ENCODE measurements at regions not wholly inside any gene's neighbourhood (a gene's known extent, or its start where the extent isn't known, plus 50 kb on each side); places are given as distances from the start of the nearest gene placed in this dataset.
"Not testable (repeated sequence)": the region's sequence is repeated elsewhere in the genome, so short reads cannot be mapped to it uniquely, and the experiment has no call there.

DNA sequence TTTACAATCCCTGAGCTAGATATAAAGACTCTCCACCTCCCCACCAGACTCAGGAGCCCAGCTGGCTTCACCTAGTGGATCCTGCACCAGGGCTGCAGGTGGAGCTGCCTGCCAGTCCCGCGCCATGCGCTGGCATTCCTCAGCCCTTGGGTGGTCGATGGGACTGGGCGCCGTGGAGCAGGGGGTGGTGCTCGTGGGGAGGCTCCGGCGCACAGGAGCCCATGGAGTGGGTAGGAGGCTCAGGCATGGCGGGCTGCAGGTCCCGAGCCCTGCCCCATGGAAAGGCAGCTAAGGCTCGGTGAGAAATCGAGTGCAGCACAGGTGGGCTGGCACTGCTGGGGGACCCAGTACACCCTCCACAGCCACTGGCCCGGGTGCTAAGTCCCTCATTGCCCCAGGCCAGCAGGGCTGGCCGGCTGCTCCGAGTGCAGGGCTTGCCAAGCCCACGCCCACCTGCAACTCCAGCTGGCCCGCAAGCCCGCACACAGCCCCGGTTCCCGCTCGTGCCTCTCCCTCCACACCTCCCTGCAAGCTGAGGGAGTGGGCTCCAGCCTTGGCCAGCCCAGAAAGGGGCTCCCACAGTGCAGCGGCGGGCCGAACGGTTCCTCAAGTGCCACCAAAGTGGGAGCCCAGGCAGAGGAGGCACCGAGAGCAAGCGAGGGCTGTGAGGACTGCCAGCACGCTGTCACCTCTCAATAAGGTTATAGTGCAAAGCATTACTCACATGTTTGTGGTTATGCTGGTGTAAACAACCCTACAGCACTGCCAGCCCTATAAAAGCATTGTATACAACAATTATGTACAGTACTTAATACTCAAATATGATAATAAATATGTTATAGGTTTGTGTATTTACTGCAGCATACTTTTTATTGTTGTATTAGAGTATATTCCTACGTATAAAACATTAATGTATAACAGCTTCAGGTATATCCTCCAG lies 757.3 kb downstream of the SLC6A15 start:
- TF ChIP-seq ARNTL (CRISPR knock-in tag; IDR thresholded peaks at IDR 0.05; ENCODE audit: borderline replicate concordance, low read depth); TCF4 (CRISPR knock-in tag; IDR thresholded peaks at IDR 0.05; ENCODE audit: borderline replicate concordance); ZNF565 (CRISPR knock-in tag; conservative IDR thresholded peaks at IDR 0.05; ENCODE audit: low read depth); ZFP30 (CRISPR knock-in tag; IDR thresholded peaks at IDR 0.05); ISL1 (CRISPR knock-in tag; IDR thresholded peaks at IDR 0.05); BACH2 (CRISPR knock-in tag; IDR thresholded peaks at IDR 0.05; ENCODE audit: borderline replicate concordance); ZNF70 (CRISPR knock-in tag; IDR thresholded peaks at IDR 0.05): not testable (repeated sequence)
- TF ChIP-seq, protein P1, sequence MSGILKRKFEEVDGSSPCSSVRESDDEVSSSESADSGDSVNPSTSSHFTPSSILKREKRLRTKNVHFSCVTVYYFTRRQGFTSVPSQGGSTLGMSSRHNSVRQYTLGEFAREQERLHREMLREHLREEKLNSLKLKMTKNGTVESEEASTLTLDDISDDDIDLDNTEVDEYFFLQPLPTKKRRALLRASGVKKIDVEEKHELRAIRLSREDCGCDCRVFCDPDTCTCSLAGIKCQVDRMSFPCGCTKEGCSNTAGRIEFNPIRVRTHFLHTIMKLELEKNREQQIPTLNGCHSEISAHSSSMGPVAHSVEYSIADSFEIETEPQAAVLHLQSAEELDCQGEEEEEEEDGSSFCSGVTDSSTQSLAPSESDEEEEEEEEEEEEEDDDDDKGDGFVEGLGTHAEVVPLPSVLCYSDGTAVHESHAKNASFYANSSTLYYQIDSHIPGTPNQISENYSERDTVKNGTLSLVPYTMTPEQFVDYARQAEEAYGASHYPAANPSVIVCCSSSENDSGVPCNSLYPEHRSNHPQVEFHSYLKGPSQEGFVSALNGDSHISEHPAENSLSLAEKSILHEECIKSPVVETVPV (CRISPR knock-in tag; IDR thresholded peaks at IDR 0.05), result not testable (repeated sequence)

Measured in SK-N-SH treated with all-trans-retinoic acid at 6 μM for 48 hours (cell line).